ENCODE measurements at regions not wholly inside any gene's neighbourhood (a gene's known extent, or its start where the extent isn't known, plus 50 kb on each side); places are given as distances from the start of the nearest gene placed in this dataset.

DNA sequence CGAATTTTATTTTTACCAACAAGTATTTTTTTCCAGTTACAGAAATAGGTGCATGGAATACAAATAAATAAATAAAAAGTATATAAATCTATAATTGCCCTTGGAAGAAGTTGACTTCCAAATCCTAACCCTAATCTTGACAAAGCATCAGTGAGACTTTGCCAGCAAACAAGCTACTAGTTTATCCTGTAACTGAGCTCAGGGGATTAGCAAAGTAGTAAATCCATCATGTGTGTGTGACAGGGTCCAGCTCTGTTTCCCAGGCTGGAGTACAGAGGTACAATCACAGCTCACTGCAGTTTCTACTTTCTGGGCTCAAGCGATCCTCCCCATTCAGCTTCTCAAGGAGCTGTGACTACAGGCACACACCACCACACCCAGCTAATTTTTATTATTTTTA lies 948.0 kb upstream of the CNTNAP5 start:
- DNase-seq, result no peak

DNA sequence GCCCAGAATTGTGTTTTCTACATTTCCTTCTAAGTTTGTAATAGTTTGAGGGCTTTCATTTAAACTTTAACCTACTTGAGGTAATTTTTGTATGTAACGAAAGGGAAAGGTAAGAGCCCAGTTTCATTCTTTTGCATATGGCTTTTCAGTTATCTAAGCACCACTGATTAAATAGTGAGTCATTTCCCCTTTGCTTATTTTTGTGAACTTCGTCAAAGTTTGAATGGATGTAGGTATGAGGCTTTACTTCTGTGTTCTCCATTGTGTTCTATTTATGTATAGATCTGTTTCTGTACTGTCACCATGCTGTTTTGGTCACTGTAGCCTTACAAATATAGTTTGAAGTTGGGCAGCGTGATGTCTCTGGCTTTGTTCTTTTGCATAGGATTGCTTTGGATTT lies 944.8 kb upstream of the CNTNAP5 start:
- no peak for DNase-seq

DNA sequence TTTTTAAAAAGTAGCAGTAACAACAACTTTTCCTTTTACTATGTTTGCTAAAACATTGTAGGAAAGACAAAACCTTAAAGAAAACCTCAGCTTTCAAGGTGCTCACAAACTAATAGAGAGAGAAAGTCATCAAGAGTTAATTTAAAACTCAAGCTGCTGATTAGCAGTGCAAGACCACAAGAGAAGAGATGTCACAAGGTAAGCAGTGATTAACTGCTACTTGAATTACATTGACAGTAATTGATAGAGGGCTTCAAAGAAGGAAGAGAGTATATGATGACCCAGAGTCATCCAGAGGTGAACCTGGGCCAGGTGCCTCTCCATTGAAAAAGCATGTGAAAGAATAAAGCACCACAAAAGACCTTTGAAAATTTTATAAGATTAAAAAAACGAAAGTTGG lies 939.6 kb upstream of the CNTNAP5 start:
- DNase-seq, result no peak

DNA sequence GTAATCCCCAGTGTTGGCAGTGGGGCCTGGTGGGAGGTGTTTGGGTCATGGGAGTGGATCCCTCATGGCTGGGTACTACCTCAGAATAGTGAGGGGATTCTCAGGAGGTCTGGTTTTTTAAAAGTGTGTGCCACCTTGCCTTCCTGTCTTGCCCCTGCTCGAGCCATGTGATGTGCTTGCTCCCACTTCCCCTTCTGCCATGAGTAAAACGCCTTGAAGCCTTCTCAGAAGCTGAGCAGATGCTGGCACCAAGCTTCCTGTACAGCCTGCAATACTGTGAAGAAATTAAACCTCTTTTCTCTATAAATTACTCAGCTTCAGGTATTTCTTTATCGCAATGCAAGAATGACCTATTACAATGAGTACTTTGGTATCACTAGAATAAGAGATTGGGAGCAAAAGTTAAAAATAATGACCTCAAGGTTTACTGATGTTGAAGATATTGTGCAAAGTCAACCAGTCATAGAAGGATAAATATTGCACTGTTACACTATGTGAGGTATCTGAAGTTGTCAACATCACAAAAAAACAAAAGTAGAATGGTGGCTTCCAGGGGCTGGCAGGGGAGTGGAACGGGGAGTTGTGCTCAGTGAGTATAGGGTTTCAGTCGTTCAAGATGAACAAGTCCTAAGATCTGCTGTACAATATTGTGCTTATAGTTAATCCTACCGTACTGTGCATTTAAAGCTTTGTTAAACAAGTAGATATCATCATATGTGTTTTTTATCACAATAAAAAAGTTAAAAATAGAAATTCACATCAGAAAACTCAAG lies 938.3 kb upstream of the CNTNAP5 start:
- no peak for DNase-seq

DNA sequence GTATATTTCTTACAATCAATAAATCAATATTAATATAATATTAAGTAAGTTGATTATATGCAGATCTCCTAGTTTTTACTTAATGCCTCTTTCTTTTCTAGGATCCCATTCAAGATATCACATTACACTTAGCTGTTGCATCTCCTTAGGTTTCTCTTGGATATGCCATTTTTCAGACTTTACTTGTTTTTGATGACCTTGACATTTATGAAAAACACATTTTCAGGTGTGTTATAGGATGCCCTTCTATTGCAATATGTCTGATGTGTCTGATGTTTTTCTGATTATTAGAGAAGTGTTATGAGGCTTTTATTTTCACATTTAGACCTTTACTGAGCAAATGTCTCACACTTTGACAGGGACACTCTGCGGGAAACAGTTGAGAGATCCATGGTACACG lies 933.6 kb upstream of the CNTNAP5 start:
- no peak for DNase-seq

DNA sequence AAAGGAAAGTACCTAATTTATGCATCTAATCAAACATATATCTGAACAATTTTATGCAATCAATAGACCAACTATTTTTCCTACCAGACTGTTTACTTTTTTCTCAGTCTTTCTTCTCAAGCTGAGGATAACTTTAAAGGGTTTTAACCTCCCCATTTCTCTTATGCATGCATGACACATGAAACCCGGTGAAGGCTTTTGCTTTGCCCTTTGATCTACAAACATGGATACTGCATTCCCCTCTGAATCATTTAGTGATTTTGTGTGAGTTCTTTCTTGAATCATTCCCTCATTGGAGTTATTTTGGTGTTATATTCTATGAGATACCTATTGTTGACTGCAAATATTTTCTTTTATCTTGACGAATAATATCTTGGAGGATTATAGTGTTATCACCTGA lies 931.9 kb upstream of the CNTNAP5 start:
- DNase-seq, result no peak

DNA sequence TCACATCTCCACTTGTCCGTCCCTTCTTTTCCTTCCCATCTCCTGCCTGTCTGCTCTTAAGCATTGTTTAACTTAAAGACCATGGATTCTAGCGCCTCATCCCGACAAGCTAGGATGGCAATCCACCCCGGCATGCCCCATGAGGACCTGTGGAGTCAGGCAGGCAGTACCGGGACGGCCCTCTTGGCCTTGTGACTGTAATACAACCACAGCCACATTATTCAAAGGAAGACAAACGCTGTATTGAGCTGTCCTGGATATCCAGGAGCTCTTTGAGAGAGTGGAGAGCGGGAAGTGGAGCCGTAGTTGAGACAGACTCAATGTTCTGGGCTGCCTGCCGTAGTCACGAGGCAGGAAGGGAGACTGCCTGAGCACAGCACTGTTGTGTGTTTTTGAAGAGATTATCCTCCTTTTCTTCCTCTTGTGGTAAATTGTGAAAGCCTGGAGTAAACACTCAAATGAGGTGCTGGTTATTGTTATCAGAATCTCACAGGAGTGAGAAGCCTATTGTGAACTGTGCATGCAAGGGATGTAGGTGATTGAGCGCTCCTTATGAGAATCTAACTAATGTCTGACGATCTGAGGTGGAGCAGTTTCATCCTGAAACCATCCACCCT lies 929.8 kb upstream of the CNTNAP5 start:
- no peak for DNase-seq

DNA sequence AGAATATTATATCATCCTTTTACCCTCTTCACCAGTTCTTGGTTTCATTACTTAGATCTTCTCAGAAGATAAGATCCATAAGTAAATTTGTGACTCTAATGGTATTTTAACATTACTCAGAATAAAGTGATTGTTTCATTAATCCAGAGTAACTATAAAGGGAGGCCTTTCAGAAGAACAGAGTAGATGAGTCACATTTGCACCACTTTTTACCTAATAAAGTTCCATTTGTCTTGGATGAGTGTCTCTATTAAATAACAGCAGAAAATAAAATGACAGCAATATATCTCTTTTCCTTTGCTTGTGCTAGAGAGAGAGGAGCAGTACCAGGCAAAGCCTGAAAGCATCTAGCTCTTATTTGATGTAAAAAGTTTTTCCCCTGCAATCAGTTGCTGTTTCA lies 926.5 kb upstream of the CNTNAP5 start:
- DNase-seq, result no peak

GRCh38 chr2:123101434-123101833 lies 923.7 kb upstream of the CNTNAP5 start:
- DNase-seq, result no peak

- DNase-seq, result no peak
Measured at GRCh38 chr2:123103902-123104301, 921.2 kb upstream of the CNTNAP5 start.

DNA sequence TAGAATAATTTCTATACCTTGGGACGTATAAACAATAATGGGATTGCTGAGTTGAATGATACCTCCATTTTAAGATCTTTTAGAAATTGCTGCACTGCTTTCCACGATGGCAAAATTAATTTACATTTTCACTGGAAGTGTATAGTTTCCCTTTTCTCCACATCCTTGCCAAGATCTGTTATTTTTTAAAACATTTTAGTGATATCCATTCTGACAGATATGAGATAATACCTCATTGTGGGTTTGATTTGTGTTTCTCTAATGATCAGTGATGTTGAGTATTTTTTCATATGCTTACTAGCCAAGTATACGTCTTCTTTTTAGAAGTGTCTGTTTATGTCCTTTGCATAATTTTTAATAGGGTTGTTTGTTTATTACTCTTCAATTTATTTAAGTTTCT lies 908.5 kb upstream of the CNTNAP5 start:
- DNase-seq, result no peak

DNA sequence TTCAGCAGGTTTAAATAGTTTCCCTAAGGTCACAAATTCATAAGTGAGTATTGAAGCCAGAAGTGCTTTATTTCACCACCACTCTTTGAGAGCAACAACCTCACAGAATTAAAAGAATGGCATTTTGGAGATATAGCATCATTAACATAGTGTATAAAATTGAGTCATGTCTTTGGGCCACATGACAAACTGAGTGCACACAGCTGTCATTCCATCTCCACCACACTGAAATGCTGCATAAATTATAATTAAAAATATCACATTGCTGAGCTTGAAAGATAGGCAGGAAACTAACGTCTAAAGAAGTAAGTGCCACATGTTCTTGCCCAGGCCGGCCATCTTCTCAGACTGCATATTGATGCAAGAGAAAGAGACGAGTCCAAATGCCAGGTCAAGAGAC lies 897.9 kb upstream of the CNTNAP5 start:
- DNase-seq, result no peak

DNA sequence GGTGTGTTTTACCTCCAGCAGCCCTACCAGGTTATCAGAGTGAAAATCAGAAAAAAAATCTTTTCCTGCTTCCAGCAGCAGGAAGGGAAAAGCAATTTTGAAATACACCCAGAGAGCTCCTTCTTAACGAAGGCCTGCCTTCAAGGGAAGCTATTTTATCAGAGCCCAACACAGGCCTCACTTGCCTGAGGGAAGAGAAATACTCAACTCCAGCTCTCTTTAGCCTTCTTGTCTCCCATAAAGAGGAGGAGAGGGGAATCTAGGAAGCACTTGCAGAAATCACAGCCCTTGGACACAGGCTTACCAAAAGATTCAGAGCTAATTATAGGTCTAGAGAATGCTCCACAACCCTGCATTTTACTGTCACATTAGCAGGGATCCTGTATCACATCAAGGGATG lies 896.1 kb upstream of the CNTNAP5 start:
- no peak for DNase-seq

DNA sequence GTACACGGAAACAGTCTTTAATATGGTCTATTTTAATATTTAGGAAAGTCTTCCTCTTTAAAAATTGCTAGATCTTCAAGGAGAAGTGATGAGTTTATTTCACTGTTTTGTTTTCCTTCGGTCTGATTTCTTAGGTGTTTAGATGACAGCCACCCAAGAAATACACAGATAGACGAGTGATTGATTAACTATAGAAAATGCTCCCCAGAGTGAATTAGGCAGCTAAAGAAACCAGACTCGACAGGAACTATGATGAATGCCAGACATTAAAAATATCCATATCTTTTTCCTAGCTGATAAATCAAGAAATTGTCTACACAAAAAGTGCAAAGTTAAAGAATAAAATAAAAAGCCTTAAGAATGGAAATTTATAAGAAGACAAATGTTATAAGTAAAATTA lies 888.7 kb upstream of the CNTNAP5 start:
- no peak for DNase-seq

- DNase-seq, result no peak
Measured at GRCh38 chr2:123144082-123144481, 881.0 kb upstream of the CNTNAP5 start.

DNA sequence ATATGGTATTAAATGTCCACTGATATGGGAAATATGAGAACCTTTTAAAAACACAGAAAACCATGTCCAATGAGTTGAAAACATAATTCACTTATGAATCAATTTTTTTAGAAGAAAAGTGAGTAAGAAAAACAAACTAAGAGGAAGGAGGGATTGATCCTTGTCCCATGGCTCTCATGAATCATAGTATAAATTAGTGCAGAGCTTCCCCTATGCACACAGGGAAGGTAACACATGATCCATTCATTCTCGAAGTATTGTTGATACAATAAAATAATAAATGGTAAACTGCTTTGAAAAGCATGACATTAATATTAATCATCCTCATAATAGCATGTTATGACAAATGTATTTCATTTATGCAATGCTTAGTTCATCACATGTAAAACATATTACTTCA lies 872.0 kb upstream of the CNTNAP5 start:
- no peak for DNase-seq

- no peak for DNase-seq
Measured at GRCh38 chr2:123154195-123154594, 870.9 kb upstream of the CNTNAP5 start.

DNA sequence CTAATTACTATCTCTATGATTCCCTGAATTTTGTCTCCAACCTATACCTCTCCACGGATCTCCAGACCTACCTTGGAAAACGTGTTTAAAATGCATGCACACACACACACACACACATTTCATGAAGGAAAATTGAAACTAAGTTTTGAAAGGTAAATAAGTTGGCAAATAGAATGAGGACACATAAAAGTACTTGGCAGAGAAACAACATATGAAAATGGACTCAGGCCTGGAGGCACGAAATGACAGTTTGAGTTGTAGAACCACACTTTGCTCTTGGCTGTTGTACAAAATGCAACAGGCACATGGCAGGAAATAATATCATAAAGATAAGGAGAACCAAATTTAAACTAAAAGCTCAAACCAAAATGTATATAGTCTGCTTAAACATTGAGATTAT lies 868.1 kb upstream of the CNTNAP5 start:
- no peak for DNase-seq

GRCh38 chr2:123162400-123163016 lies 862.6 kb upstream of the CNTNAP5 start:
- DNase-seq, result no peak

GRCh38 chr2:123163398-123163797 lies 861.7 kb upstream of the CNTNAP5 start:
- DNase-seq, result no peak

- no peak for DNase-seq
Measured at GRCh38 chr2:123164216-123164615, 860.9 kb upstream of the CNTNAP5 start.

- no peak for DNase-seq
Measured at GRCh38 chr2:123165616-123166015, 859.5 kb upstream of the CNTNAP5 start.

DNA sequence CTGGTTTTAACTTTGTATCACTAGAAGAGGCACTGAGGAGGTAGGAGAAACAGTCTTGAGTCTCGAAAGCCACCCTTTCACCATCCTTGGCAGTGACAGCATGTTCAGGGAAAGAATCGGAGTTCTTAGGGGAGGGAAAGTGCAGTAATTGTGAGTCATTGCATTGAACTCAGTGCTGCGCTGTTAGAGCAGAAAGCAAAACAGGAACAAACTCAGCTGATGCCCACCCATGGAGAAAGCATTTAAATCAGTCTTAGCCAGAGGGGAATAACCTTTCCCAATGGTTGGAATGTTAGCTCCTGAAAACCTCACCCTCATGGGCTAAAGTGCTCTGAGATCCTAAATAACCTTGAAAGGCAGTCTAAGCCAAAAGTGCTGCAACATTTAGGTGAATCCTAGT lies 845.6 kb upstream of the CNTNAP5 start:
- DNase-seq, result no peak

DNA sequence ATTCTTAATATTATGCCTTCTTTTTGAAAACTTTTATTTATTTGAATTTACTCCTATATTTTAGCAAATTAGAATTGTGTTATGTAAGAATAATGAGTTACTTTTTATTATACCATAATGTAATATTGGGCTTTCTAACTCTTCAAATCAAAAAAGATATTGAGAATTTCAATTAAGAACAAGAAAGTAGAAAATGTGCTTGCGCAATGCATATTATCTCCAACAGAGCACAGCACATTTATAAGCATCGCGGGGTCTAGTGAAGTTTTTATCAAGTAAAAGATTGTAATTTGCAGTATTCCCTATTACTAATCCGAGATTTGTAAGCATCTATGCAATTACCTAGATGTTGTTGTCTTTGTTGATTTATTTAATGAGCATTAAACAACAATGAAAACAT lies 829.1 kb upstream of the CNTNAP5 start:
- DNase-seq, result no peak

GRCh38 chr2:123200035-123200434 lies 825.1 kb upstream of the CNTNAP5 start:
- DNase-seq, result no peak

All from NCI-H2227 treated with DMSO at 0.1 percent for 48 hours (cell line).